HepG2 (cell line): ENCODE measurements at regions not wholly inside any gene's neighbourhood (a gene's known extent, or its start where the extent isn't known, plus 50 kb on each side); places are given as distances from the start of the nearest gene placed in this dataset.
A peak's percentile ranks its signal among the peaks of the same experiment; 100 is the strongest.

Experiments
- CREB3 ChIP-seq: sonication (generic); formaldehyde crosslinking; IDR thresholded peaks from 2 replicates; pipeline ENCODE4 v1.5.0; 2020; ENCODE audit warnings: missing genetic modification reagents
- CTCF ChIP-seq: sonication (generic); formaldehyde crosslinking; IDR thresholded peaks from 2 replicates; pipeline ENCODE4 v1.5.0; 2020; ENCODE audit warnings: mild to moderate bottlenecking, missing genetic modification reagents, moderate library complexity
- DRAP1 ChIP-seq: IDR thresholded peaks from 2 replicates; pipeline ENCODE4 v1.6.1; 2016; ENCODE audit warnings: missing genetic modification reagents, missing compliant biosample characterization
- FOSL2 ChIP-seq: sonication (generic); formaldehyde crosslinking; IDR thresholded peaks from 2 replicates; pipeline ENCODE4 v1.4.0; 2020; ENCODE audit warnings: missing genetic modification reagents
- HCFC1 ChIP-seq: fragments of 150-350 bp; IDR thresholded peaks from 2 replicates; pipeline ENCODE4 v1.6.1; 2014; ENCODE audit warnings: low read depth, low read length
- JUND ChIP-seq: sonication (generic); formaldehyde crosslinking; IDR thresholded peaks from 2 replicates; pipeline ENCODE4 v1.8.0; 2022; ENCODE audit warnings: mild to moderate bottlenecking, missing genetic modification reagents
- KDM4B ChIP-seq: sonication (generic); formaldehyde crosslinking; IDR thresholded peaks from 2 replicates; pipeline ENCODE4 v1.4.0; 2020; ENCODE audit warnings: missing genetic modification reagents
- KLF9 ChIP-seq: IDR thresholded peaks from 2 replicates; pipeline ENCODE4 v1.6.1; 2016; ENCODE audit warnings: low read depth
- RFX5 ChIP-seq: IDR thresholded peaks from 2 replicates; pipeline ENCODE4 v1.6.1; 2011; ENCODE audit warnings: low read depth, low read length, improper control_type of control experiment
- RNF219 ChIP-seq: sonication (generic); formaldehyde crosslinking; IDR thresholded peaks from 2 replicates; pipeline ENCODE4 v1.5.0; 2020; ENCODE audit warnings: mild to moderate bottlenecking, missing genetic modification reagents
- SALL1 ChIP-seq: sonication (generic); formaldehyde crosslinking; IDR thresholded peaks from 2 replicates; pipeline ENCODE4 v1.8.0; 2022; ENCODE audit warnings: mild to moderate bottlenecking, missing genetic modification reagents
- STAG1 ChIP-seq: sonication (generic); formaldehyde crosslinking; IDR thresholded peaks from 2 replicates; pipeline ENCODE4 v1.4.0; 2020; ENCODE audit warnings: missing genetic modification reagents
- TERF1 ChIP-seq: sonication (generic); formaldehyde crosslinking; IDR thresholded peaks from 2 replicates; pipeline ENCODE4 v1.8.0; 2022; ENCODE audit warnings: mild to moderate bottlenecking, missing genetic modification reagents, moderate library complexity
- ZNF572 ChIP-seq: sonication (generic); formaldehyde crosslinking; IDR thresholded peaks from 2 replicates; pipeline ENCODE4 v1.5.1; 2020; ENCODE audit warnings: mild to moderate bottlenecking, missing genetic modification reagents
- ZNF792 ChIP-seq: IDR thresholded peaks from 2 replicates; pipeline ENCODE4 v1.6.1; 2016
- TF ChIP-seq, protein P1 (sequence below): sonication (generic); formaldehyde crosslinking; IDR thresholded peaks from 2 replicates; pipeline ENCODE4 v1.5.0; 2020; ENCODE audit warnings: missing genetic modification reagents
- TF ChIP-seq, protein P2 (sequence below): sonication (generic); formaldehyde crosslinking; IDR thresholded peaks from 2 replicates; pipeline ENCODE4 v1.8.0; 2022; ENCODE audit warnings: mild to moderate bottlenecking, missing genetic modification reagents, borderline replicate concordance
- TF ChIP-seq, protein P3 (sequence below): fragments of 450-650 bp; IDR thresholded peaks from 2 replicates; pipeline ENCODE4 v1.6.1; 2016

DNA sequence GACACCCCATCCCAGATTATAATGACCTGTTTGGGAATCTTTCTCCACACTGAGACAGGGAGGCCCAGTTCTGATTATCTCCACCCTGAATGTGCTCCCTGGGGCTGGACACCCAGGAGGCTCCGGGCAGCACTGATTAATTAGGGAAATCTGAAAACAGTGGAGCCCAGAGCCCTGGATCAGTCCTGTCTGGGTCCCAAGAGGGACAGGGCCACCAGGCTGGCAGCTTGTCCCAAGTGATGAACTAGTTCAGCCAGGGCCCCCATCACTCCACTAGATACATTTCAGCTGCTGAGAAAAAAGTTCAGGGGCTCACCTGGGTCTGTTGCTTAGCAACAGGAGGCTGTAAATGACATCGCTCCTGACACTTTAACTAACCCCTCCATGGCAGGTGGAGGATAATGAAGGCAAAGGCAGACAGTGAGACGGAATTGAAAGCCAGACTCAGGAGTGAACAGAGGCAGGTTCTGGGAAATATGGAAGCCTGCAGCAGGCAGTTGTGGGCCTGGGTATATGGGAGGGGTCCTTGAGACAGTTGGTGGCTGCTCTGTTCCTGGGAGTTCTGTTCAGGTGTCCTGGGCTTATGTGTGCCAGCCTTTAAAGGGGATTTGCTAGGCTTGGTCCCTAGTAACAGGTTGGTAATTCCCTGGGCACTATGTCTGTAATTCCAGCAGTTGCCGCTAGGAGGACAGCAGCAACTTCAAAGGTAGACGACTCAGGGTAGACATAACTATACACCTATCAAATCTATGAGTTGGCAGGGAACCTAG lies 78.3 kb upstream of the CTNNBL1 start (continued):
- TF ChIP-seq RNF219 (CRISPR knock-in tag): no peak
- TF ChIP-seq, protein P1, sequence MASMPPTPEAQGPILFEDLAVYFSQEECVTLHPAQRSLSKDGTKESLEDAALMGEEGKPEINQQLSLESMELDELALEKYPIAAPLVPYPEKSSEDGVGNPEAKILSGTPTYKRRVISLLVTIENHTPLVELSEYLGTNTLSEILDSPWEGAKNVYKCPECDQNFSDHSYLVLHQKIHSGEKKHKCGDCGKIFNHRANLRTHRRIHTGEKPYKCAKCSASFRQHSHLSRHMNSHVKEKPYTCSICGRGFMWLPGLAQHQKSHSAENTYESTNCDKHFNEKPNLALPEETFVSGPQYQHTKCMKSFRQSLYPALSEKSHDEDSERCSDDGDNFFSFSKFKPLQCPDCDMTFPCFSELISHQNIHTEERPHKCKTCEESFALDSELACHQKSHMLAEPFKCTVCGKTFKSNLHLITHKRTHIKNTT (CRISPR knock-in tag): no peak
- no peak for TF ChIP-seq ZNF572 (CRISPR knock-in tag)
- 0 out of 2 replicates have a peak, but pooled peaks have one; percentile 8 for TF ChIP-seq DRAP1
- TF ChIP-seq KDM4B: 0 out of 2 replicates have a peak, but pooled peaks have one; percentile 29
- no peak for TF ChIP-seq CREB3
- TF ChIP-seq JUND (CRISPR knock-in tag): 0 out of 2 replicates have a peak, but pooled peaks have one; percentile 20
- TF ChIP-seq, protein P2, sequence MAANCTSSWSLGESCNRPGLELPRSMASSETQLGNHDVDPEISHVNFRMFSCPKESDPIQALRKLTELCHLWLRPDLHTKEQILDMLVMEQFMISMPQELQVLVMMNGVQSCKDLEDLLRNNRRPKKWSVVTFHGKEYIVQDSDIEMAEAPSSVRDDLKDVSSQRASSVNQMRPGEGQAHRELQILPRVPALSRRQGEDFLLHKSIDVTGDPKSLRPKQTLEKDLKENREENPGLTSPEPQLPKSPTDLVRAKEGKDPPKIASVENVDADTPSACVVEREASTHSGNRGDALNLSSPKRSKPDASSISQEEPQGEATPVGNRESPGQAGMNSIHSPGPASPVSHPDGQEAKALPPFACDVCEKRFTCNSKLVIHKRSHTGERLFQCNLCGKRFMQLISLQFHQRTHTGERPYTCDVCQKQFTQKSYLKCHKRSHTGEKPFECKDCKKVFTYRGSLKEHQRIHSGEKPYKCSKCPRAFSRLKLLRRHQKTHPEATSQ: no peak
- peak; percentile 80 for TF ChIP-seq CTCF (CRISPR knock-in tag)
- TF ChIP-seq HCFC1: no peak
- no peak for TF ChIP-seq ZNF792
- TF ChIP-seq, protein P3, sequence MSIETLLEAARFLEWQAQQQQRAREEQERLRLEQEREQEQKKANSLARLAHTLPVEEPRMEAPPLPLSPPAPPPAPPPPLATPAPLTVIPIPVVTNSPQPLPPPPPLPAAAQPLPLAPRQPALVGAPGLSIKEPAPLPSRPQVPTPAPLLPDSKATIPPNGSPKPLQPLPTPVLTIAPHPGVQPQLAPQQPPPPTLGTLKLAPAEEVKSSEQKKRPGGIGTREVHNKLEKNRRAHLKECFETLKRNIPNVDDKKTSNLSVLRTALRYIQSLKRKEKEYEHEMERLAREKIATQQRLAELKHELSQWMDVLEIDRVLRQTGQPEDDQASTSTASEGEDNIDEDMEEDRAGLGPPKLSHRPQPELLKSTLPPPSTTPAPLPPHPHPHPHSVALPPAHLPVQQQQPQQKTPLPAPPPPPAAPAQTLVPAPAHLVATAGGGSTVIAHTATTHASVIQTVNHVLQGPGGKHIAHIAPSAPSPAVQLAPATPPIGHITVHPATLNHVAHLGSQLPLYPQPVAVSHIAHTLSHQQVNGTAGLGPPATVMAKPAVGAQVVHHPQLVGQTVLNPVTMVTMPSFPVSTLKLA: no peak
- peak; percentile 72 for TF ChIP-seq STAG1 (CRISPR knock-in tag)
- peak; percentile 90 for TF ChIP-seq RFX5
- TF ChIP-seq SALL1 (CRISPR knock-in tag): 0 out of 2 replicates have a peak, but pooled peaks have one; percentile 25
- no peak for TF ChIP-seq TERF1 (CRISPR knock-in tag)
- TF ChIP-seq FOSL2 (CRISPR knock-in tag): 0 out of 2 replicates have a peak, but pooled peaks have one; percentile 11
- no peak for TF ChIP-seq KLF9
